ENCODE measurements at regions not wholly inside any gene's neighbourhood (a gene's known extent, or its start where the extent isn't known, plus 50 kb on each side); places are given as distances from the start of the nearest gene placed in this dataset.

- TF ChIP-seq ZNF184 (CRISPR knock-in tag; IDR thresholded peaks at IDR 0.05) (no peak), POLR3G (IDR thresholded peaks at IDR 0.05; ENCODE audit: extremely low read depth, insufficient read length, insufficient replicate concordance) (no peak), ZNF77 (CRISPR knock-in tag; IDR thresholded peaks at IDR 0.05) (no peak), ZC3H4 (CRISPR knock-in tag; IDR thresholded peaks at IDR 0.05; ENCODE audit: borderline replicate concordance) (no peak), HMGXB4 (CRISPR knock-in tag; IDR thresholded peaks at IDR 0.05) (no peak), MCM3 (IDR thresholded peaks at IDR 0.05) (no peak), PCBP1 (IDR thresholded peaks at IDR 0.05; ENCODE audit: low read depth, low read length, poor library complexity, severe bottlenecking) (no peak), IRF1 (CRISPR knock-in tag; IDR thresholded peaks at IDR 0.05; ENCODE audit: borderline replicate concordance) (no peak), DEAF1 (CRISPR knock-in tag; IDR thresholded peaks at IDR 0.05) (0 out of 2 replicates have a peak, but pooled peaks have one; percentile 24), CCAR2 (IDR thresholded peaks at IDR 0.05; ENCODE audit: low read depth, low read length) (no peak), MLLT1 (IDR thresholded peaks at IDR 0.05) (peak in 1 of 2 experiments; percentile 28; a peak in 1 of 4 replicates), ESRRA (IDR thresholded peaks at IDR 0.05; ENCODE audit: borderline replicate concordance, low read depth) (no peak), BMI1 (IDR thresholded peaks at IDR 0.05; ENCODE audit: low read length) (no peak), TRIM25 (IDR thresholded peaks at IDR 0.05; ENCODE audit: borderline replicate concordance) (no peak), ZNF165 (CRISPR knock-in tag; IDR thresholded peaks at IDR 0.05; ENCODE audit: borderline replicate concordance) (no peak), STAG1 (CRISPR knock-in tag; IDR thresholded peaks at IDR 0.05; ENCODE audit: borderline replicate concordance) (peak; percentile 11; the same call in 1 of the 2 replicates), ZNF395 (CRISPR knock-in tag; IDR thresholded peaks at IDR 0.05) (no peak), TAL1 (IDR thresholded peaks at IDR 0.05) (no peak), RAD21 (CRISPR knock-in tag; conservative IDR thresholded peaks at IDR 0.05 in 1 of 2, IDR thresholded peaks at IDR 0.05 in 1 of 2) (peak; percentile 57 to 71)
Measured at GRCh38 chr13:52968074-52968700, 60.4 kb upstream of the OLFM4 start (continued).
